ENCODE measurements at regions not wholly inside any gene's neighbourhood (a gene's known extent, or its start where the extent isn't known, plus 50 kb on each side); places are given as distances from the start of the nearest gene placed in this dataset.

- TF ChIP-seq CTCF (IDR thresholded peaks at IDR 0.05; ENCODE audit: low read depth, low read length, missing control alignments), result no peak
- DNase-seq (ENCODE audit: low read depth), result no peak
- no peak overlapping the region for H3K4me3 ChIP-seq (ENCODE audit: low read depth, low read length)
Observed at GRCh38 chr2:216808805-216809425, 50.9 kb downstream of the TNP1 start.

- no peak overlapping the region for H3K4me3 ChIP-seq (ENCODE audit: low read depth, low read length)
- TF ChIP-seq CTCF (IDR thresholded peaks at IDR 0.05; ENCODE audit: low read depth, low read length, missing control alignments), result no peak
- DNase-seq (ENCODE audit: low read depth), result no peak
Observed at GRCh38 chr2:216807857-216808272, 52.0 kb downstream of the TNP1 start.

- no peak overlapping the region for H3K4me3 ChIP-seq (ENCODE audit: low read depth, low read length)
- no peak for TF ChIP-seq CTCF (IDR thresholded peaks at IDR 0.05; ENCODE audit: low read depth, low read length, missing control alignments)
- DNase-seq (ENCODE audit: low read depth), result no peak
Observed at GRCh38 chr2:216804357-216805350, 55.2 kb downstream of the TNP1 start.

- DNase-seq (ENCODE audit: low read depth), result no peak
- H3K4me3 ChIP-seq (ENCODE audit: low read depth, low read length), result no peak overlapping the region
- no peak for TF ChIP-seq CTCF (IDR thresholded peaks at IDR 0.05; ENCODE audit: low read depth, low read length, missing control alignments)
Observed at GRCh38 chr2:216803791-216804190, 56.1 kb downstream of the TNP1 start.

- DNase-seq (ENCODE audit: low read depth), result no peak
- H3K4me3 ChIP-seq (ENCODE audit: low read depth, low read length), result no peak overlapping the region
- TF ChIP-seq CTCF (IDR thresholded peaks at IDR 0.05; ENCODE audit: low read depth, low read length, missing control alignments), result no peak
Observed at GRCh38 chr2:216802516-216803215, 57.2 kb downstream of the TNP1 start.

- no peak overlapping the region for H3K4me3 ChIP-seq (ENCODE audit: low read depth, low read length)
- no peak for TF ChIP-seq CTCF (IDR thresholded peaks at IDR 0.05; ENCODE audit: low read depth, low read length, missing control alignments)
- DNase-seq (ENCODE audit: low read depth), result no peak
Observed at GRCh38 chr2:216800836-216801235, 59.0 kb downstream of the TNP1 start.

Data from GM12864 (cell line).